ENCODE measurements at regions not wholly inside any gene's neighbourhood (a gene's known extent, or its start where the extent isn't known, plus 50 kb on each side); places are given as distances from the start of the nearest gene placed in this dataset.
"Not testable (repeated sequence)": the region's sequence is repeated elsewhere in the genome, so short reads cannot be mapped to it uniquely, and the experiment has no call there.

DNA sequence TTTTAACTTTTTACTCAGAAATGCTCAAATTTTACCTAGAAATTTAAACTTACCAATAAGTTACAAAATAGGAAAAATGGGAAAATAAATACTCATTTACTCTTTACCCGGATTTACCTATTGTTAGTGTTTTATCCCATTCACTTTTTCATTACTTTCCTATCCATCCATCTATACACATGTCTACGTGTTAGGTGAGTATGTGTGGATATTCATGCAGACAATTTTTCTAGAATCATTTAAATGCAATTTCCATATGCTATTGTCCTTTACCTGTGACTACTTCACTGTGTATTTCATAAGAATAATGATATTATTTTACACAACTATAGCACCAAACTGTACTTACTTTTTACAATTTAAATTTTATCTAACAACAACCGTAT lies 896.6 kb upstream of the INTU start:
- no peak for DNase-seq (ENCODE audit: low spot score)

DNA sequence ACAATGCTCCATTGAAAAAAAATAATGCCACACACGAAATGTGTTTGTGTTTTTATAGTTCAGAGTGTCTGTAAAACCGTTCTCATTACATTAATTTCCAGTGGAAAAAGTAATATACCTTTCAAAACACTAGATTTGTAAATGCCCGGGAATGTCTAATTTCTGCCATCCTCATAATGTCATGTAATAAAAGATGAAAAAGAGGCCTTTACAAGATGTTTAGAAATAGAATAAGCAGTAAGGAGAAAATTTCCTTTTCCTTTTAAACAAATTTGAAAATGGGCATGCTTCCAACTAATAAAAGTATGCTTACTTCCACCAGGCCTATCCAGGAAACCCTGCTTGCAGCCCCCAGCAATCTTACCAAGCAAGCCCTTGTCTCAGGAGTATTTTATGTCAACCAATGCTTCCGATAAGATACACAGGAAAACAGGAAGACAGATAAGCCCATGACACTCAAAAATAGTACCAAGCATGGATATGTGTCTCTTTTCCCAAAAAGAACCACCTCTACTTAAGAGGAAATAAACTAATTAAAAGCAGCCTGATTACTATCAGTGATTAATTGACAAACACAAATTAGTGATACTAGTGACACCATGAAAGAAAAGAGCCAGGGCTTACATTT lies 894.7 kb upstream of the INTU start:
- DNase-seq (ENCODE audit: low spot score) = no peak

DNA sequence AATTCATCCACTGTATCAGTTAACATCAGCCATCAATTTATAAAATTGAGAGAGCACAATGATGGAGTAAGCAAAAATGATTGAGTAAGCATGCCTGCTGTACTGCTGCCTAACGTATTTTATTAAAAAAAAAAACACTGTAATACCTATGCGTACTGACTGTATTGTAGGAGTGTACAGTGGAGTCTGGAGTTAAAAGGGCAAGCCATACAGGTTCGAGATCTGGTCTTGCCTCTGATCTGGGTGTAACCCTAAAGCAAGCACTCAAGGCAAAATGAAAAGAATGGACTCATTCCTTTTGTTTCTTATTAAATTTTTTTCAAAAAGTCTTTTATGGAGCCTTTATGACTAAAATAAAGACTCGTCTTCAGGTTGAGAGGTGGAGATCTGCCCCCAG lies 894.2 kb upstream of the INTU start:
- no peak for DNase-seq (ENCODE audit: low spot score)

DNA sequence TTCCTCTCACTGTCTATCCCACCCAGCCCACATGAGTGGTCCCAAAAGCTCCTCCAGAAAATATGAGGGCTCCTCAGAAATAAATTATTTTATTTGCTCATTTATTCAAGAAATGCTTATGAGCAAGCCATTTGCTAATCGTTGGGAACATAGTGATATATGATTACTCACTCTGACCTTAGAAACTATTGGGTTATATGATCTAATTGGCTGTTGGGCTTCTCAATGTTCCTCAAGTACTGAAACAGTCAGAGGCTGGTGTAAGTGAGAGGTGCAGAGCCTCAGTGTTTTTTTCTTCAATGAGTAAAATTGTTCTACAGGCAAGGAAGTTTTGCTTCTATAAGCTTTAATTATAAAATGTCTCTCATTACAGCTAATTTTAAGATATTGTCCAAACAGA lies 893.8 kb upstream of the INTU start:
- DNase-seq (ENCODE audit: low spot score) = no peak

DNA sequence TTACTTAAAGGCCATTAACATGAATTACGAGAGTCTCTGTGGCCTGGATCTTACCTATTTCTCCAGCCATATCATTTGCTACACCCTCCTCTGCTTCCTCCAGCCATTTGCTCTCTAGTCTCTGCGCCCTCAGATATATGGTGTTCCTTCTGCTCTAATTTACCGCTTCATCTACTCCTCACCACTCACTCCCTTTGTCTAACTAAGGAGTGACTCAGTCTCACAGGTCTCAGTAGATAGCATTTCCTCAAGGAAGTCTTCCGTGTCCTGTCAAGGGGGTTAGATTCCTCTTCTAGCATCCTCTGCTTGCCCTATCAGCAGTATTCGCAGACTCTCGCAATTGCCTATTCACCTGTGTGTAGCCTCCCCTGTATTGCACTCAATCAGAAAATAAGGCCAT lies 892.1 kb upstream of the INTU start:
- DNase-seq (ENCODE audit: low spot score) = no peak

DNA sequence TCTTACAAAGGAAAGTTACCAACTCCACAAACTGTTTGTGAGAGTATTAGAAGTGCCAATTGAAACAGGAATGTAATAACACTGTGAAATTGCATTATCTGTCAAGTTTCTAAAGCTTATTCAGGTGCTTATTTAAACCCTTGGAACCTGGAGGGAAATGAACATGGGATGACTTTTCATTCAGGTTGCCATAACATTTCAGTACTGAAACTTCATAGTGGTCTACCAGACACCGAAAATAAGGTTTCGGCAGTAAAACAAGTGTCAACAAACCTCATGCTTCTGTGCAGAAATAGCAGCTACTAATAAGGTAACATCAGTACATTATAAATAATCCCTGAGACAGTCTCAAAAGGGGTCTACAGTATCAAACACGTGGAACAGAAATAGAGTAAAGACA lies 890.7 kb upstream of the INTU start:
- DNase-seq (ENCODE audit: low spot score) = no peak

DNA sequence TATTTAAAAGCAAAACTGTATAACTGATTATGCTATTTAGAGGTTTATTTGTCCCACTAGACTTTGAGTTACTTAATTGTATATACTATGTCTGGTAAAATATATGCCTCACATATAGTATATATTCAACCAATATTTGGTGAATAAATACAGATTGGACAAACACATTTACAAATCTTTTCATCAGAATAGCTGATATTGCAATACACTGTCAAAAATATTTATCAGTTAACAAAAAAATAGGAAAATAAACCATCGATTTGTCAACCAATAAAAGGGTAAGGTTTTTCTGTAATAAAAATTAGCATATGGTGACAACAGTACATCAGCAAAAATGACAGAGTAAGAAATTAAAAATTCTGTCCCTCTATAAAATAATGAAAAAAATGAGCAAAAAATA lies 889.9 kb upstream of the INTU start:
- no peak for DNase-seq (ENCODE audit: low spot score)

DNA sequence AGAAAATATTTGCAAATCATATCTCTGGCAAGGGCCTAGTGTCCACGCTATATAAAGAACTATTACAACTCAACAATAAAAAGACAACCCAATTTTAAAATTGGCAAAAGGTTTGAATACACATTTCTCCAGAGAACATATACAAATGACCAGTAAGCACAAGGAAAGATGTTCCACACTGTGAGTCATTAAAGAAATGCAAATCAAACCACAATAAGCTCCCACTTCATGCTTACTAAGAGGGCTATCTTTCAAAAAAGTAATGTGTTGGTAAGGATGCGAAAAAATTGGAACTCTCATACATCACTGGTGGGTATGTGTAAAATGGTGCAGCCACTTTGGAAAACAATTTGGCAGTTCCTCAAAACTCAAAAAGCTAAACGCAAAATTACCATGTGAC lies 884.0 kb upstream of the INTU start:
- no peak for DNase-seq (ENCODE audit: low spot score)

DNA sequence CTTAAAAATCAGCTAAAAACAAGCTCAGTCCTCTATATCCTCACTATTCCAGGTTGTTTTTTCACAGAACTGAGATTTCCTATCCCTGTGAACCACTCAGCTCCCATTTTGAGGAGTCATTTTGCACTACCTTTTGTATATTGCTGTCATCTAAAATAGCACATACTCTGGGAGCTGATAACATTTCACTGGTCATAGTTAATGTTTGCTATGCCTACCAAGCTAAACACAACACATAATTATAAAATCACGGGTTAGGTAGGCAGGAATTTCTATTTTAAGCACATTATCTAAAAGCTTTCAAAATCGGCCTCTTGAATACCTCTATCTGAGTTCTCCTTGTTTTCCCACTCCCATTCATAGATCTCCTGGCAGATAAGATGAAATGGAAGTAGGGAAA lies 882.0 kb upstream of the INTU start:
- no peak for DNase-seq (ENCODE audit: low spot score)

DNA sequence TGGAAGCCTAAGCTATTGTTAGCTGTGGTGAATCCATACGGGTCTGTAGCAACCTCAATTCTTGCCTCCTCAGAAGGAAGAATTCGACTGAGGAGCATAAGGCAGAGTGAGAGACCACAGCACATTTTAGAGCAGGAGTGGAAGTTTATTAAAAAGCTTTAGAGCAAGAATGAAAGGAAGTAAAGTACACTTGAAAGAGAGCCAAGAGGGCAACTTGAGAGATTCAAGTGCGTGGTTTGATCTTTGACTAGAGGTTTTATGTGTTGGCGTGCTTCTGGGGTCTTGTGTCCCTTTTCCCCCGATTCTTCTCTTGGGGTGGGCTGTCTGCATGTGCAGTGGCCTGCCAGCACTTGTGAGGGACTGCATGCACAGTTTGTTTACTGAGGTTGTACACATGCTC lies 880.6 kb upstream of the INTU start:
- DNase-seq (ENCODE audit: low spot score) = no peak

DNA sequence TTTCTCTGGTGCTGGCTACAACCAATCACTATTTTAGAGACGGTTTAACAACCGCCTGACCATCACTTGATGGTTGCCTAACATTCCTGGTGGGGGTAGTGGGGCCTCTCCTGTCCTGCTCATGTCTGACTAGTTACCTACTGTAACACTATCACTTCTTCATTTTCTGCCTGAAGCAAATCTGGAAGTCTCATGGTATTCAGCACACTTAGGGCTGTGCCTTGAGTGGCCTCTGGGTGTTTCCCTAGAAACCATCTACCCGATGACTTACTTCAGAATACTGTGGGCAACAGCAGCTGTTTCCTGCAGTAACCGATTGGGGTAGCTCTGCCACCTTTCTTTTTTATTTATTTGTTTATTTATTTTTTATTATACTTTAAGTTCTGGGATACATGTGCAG lies 880.1 kb upstream of the INTU start:
- no peak for DNase-seq (ENCODE audit: low spot score)

DNA sequence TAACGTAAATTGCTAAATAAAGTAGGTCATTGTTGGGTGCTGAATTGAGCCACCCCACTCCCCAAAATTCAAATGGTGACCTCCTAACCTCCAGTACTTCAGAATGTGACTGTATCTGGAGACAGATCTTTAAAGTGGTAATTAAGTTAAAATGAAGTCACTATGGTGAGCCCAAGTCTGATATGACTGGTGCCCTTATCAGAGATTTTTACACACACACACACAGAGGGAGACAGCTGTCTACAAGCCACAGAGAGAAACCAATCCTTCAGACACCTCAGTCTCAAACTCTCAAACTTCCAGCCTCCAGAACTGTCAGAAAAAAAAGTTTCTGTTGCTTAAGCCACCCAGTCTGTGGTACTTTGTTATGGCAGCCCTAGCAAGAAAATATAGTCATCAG lies 879.2 kb upstream of the INTU start:
- no peak for DNase-seq (ENCODE audit: low spot score)

DNA sequence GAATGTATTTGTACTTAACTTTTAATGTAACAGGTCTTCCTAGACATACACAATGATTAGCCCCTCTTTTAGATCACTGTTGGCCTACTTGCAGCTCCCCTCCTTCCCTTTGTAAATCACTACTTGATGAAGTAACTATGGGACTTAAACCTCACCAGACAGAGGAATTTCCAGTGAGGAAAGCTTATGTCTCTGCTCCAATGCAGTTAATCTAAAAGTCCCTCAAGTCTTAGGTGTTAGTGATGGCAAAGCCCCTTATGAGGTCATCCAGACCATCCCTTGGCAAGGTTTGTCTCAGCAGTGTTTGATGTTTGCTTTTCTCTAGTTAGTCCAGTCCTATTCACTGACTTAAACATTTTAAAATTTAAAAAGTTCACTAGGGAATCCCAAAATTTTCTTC lies 877.3 kb upstream of the INTU start:
- DNase-seq (ENCODE audit: low spot score) = no peak

DNA sequence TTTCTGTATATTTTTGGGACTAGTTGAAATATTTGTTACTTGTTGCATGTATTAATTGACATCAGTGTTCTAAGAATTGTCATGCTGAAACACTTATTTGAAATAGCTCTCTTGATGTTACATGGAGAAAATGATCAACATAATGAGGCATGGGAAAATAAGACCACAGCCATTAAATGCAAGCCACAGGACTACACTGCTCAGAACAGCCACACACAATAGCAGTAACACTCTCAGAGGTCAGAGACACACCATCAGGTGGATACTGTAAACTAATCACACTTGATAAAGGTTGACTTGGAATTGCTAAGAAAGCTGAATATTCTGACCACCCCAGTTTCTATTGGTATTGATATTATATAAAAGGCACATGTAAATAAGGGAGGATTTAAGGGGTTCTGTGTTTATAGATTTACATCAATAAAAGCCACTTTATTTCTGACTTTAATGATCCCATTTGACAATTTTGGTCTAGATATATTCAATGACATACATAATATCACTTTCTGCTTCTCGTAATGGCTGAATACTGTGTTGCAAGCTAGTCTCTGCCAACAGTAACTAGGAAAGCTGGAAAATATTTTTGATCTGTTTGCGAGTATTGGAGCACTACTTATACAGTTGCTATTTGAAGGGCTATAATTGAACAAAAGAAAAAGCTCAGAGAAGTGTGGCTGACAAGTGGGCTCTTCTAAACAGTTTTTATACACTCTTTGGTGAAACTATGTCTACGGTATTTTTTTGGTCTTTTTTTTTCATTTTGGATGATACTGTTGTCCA lies 876.5 kb upstream of the INTU start:
- DNase-seq (ENCODE audit: low spot score) = no peak

DNA sequence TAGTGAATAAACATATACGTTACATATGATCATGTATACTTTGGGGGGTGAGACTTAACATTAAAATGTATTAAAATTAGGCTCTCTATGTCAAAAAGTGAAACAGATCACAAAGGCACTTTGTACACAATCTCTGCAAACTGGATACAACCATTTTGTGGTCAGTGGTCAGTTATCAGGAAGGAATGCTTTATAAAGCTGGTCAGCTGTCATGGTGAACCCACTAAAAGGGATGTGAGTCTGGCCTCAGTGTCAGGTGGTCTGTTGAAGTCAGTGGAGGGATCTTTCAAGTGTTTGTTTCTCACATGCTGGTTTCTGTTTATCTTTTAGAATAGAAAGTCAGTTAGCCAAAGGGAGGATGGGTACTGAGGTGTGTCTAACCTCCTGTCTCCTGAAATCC lies 875.5 kb upstream of the INTU start:
- DNase-seq (ENCODE audit: low spot score) = no peak

DNA sequence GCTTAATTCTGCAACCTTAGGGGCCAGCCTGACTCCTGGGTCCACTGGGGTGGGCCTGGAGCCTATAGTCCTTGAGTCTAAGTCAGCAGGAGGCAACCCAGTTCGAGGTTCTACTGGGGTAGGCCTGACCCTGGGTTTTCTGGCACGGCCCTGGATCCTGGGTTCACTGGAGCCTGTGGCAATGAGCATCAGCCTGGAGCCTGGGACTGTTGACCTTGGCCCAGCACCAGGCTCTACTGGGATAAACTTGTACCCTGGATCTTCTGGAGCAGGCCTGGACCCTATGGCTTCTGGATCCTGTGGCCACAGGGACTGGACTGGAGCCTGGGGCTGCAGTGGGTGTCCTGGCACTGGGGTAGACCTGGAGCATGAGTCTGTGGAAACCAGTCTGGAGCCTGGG lies 874.3 kb upstream of the INTU start:
- DNase-seq (ENCODE audit: low spot score) = no peak

DNA sequence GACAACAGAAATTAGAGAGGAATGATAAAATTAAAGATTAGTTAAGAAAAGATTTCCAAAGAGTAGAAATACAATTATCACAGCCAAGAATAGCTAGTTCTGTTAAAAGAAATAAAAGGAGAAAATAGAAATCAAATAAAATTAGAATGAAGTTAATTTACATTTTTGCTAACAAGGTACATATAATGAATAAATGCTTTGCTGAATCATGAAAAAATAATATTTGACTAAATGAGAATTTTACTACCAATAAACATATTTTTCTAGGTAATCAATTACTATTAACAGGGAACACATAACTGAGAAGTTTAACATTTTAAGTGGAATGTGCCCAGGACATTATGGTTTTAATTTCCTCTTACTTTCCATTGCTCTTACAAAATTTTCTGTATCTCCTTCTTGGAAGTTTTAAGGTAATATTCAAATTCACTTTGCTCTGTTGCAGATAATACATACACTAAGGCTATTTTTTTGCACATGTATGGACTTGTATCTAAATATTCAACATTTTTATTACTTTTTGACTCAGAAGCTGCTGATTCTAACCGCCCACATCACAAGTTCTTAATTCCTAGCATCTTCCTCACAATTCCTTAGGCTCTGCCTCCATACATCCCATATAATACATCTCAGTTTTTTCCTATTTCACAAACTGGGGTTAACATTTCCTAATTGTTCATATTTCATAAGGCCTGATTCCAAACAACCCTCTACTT lies 870.7 kb upstream of the INTU start:
- DNase-seq (ENCODE audit: low spot score) = no peak

DNA sequence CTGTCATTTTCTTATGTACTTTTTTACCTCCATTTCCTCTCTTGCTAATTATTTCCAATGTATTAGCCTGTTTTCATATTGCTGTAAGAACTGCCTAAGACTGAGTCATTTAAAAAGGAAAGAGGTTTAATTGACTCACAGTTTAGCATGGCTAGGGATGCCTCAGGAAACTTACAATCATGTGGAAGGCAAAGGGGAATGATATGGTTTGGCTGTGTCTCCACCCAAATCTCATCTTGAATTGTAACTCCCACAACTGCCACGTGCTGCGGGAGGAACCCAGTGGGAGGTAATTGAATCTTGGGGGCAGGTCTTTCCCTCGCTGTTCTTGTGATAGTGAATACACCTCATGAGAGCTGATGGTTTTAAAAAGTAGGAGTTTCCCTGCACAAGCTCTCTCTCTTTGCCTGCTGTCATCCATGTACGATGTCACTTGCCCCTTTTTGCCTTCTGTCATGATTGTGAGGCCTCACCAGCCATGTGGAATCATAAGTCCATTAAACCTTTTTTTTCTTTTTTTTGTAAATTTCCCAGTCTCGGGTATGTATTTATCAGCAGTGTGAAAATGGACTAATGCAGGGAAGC lies 870.0 kb upstream of the INTU start:
- no peak for DNase-seq (ENCODE audit: low spot score)

DNA sequence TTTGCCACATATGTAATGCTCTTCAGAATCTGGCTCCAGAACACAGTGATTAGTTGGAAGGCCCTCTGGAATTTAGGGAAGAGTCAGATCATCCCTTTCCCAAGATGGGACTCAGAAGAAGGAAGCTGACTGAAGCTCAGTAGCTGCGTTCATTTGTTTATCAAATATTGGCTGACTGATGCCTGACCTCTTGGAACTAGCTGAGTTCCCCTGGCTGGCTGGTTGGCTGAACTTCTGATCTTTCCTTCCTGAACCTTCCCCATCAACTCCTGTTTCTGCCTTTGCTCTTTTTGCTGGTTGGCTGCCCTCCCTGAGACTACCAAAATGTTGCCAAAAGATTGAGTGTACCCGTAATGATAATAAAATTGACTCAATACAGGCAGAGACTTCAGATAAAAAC lies 866.5 kb upstream of the INTU start:
- DNase-seq (ENCODE audit: low spot score) = no peak

DNA sequence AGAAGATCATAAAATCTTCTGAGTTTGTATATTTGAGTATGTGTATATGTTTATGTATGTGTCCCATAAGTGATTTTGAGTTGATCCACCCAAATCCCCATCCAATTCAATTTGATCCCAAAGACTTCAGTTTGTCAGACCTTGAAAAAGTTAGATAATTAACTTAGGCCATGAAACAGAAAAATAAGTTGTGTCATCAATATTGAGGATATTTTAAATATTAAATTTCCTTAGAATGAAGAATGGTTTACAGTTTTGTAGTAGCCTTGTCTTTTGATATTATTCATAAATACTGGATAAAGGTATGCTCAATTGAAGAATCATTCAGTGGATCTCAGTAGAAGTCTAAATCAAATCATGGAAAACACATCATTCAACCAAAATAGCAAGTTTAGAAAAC lies 864.4 kb upstream of the INTU start:
- DNase-seq (ENCODE audit: low spot score) = no peak

DNA sequence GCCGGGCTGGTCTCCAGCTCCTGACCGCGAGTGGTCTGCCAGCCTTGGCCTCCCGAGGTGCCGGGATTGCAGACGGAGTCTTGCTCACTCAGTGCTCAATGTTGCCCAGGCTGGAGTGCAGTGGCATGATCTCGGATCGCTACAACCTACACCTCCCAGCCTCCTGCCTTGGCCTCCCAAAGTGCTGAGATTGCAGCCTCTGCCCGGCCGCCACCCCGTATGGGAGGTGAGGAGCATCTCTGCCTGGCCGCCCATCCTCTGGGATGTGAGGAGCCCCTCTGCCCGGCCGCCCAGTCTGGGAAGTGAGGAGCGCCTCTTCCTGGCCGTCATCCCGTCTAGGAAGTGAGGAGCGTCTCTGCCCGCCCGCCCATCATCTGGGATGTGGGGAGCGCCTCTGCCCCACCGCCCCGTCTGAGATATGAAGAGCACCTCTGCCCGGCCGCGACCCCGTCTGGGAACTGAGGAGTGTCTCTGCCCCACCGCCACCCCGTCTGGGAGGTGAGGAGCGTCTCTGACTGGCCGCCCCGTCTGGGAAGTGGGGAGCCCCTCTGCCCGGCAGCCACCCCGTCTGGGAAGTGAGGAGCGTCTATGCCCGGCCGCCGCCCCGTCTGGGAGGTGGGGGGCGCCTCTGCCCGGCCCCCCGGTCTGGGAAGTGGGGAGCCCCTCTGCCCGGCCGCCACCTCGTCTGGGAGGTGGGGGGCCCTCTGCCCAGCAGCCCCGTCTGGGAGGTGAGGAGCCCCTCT lies 861.8 kb upstream of the INTU start:
- not testable (repeated sequence) for DNase-seq (ENCODE audit: low spot score)

DNA sequence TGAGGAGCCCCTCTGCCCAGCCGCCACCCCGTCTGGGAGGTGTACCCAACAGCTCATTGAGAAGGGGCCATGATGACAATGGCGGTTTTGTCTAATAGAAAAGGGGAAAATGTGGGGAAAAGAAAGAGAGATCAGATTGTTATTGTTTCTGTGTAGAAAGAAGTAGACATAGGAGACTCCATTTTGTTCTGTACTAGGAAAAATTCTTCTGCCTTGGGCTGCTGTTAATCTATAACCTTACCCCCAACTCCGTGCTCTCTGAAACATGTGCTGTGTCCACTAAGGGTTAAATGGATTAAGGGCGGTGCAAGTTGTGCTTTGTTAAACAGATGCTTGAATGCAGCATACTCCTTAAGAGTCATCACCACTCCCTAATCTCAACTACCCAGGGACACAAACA lies 861.1 kb upstream of the INTU start:
- DNase-seq (ENCODE audit: low spot score) = not testable (repeated sequence)

Data from mucosa of gallbladder (tissue), 1 donor.